Liver (tissue), 8 donors: ENCODE measurements at regions not wholly inside any gene's neighbourhood (a gene's known extent, or its start where the extent isn't known, plus 50 kb on each side); places are given as distances from the start of the nearest gene placed in this dataset.

Experiments
- DNase-seq: peaks from one replicate; pipeline ENCODE4 v3.0.0-alpha.2; 2017; ENCODE audit warnings: low spot score
- H3K27ac ChIP-seq, 2 donors: one replicate each; pipeline ENCODE4 v1.7.0; 2013; ENCODE audit warnings: inconsistent platforms in 2 of 2, low read length in 2 of 2, control low read depth in 1 of 2, low read depth in 1 of 2, mild to moderate bottlenecking in 1 of 2
- H3K27me3 ChIP-seq, 4 donors: one replicate each; pipeline versions ENCODE4 v1.6.1 to v1.7.0; 2013; ENCODE audit warnings: low read length in 3 of 4, inconsistent platforms in 1 of 4, mild to moderate bottlenecking in 1 of 4, moderate library complexity in 1 of 4; ENCODE audit not compliant: control insufficient read depth in 4 of 4, insufficient read depth in 4 of 4
- H3K36me3 ChIP-seq, 4 donors: one replicate each; pipeline versions ENCODE4 v1.6.1 to v1.7.0; 2013; ENCODE audit warnings: low read length in 3 of 4, mild to moderate bottlenecking in 3 of 4, low read depth in 1 of 4, moderate library complexity in 1 of 4; ENCODE audit not compliant: control insufficient read depth in 4 of 4, insufficient read depth in 3 of 4
- H3K4me1 ChIP-seq, 4 donors: one replicate each; pipeline versions ENCODE4 v1.6.1 to v1.7.0; 2013; ENCODE audit warnings: low read length in 3 of 4, mild to moderate bottlenecking in 3 of 4, moderate library complexity in 1 of 4; ENCODE audit not compliant: control insufficient read depth in 4 of 4, insufficient read depth in 4 of 4
- H3K4me3 ChIP-seq, 3 donors: one replicate each; pipeline versions ENCODE4 v1.6.1 to v1.7.0; 2013; ENCODE audit warnings: low read length in 3 of 3, control low read depth in 1 of 3, low read depth in 1 of 3, mild to moderate bottlenecking in 1 of 3
- H3K9ac ChIP-seq, 2 donors: one replicate each; pipeline ENCODE4 v1.7.0; 2013; ENCODE audit warnings: low read length in 2 of 2, mild to moderate bottlenecking in 2 of 2, moderate library complexity in 2 of 2, control low read depth in 1 of 2, low read depth in 1 of 2
- H3K9me3 ChIP-seq, 4 donors: one replicate each; pipeline versions ENCODE4 v1.6.1 to v1.7.0; 2013; ENCODE audit warnings: low read length in 3 of 4; ENCODE audit not compliant: control insufficient read depth in 4 of 4
- EGR1 ChIP-seq, 2 donors: IDR thresholded peaks; 2 replicates each; pipeline ENCODE4 v1.6.1; 2016 to 2018; ENCODE audit warnings: antibody characterized with exemption in 2 of 2, low read depth in 2 of 2
- FOXA1 ChIP-seq: IDR thresholded peaks from 2 replicates; pipeline ENCODE4 v1.6.1; 2016; ENCODE audit warnings: antibody characterized with exemption
- FOXA2 ChIP-seq: IDR thresholded peaks from 2 replicates; pipeline ENCODE4 v1.6.1; 2016; ENCODE audit warnings: antibody characterized with exemption
- GABPA ChIP-seq, 2 donors: IDR thresholded peaks in 1 of 2; conservative IDR thresholded peaks in 1 of 2; 2 replicates each; pipeline ENCODE4 v1.6.1; 2016; ENCODE audit warnings: antibody characterized with exemption in 2 of 2, mild to moderate bottlenecking in 1 of 2, moderate library complexity in 1 of 2
- HNF4A ChIP-seq, 2 donors: conservative IDR thresholded peaks; 2 replicates each; pipeline ENCODE4 v1.6.1; 2016; ENCODE audit warnings: antibody characterized with exemption in 2 of 2, mild to moderate bottlenecking in 2 of 2
- HNF4G ChIP-seq: IDR thresholded peaks from 2 replicates; pipeline ENCODE4 v1.6.1; 2016; ENCODE audit warnings: antibody characterized with exemption
- JUND ChIP-seq, 2 donors: IDR thresholded peaks; 2 replicates each; pipeline ENCODE4 v1.6.1; 2016; ENCODE audit warnings: antibody characterized with exemption in 2 of 2
- NR2F2 ChIP-seq: IDR thresholded peaks from 2 replicates; pipeline ENCODE4 v1.6.1; 2016; ENCODE audit warnings: antibody characterized with exemption
- RAD21 ChIP-seq, 2 donors: IDR thresholded peaks; 2 replicates each; pipeline ENCODE4 v1.6.1; 2016; ENCODE audit warnings: antibody characterized with exemption in 2 of 2, mild to moderate bottlenecking in 2 of 2
- SP1 ChIP-seq: IDR thresholded peaks from 2 replicates; pipeline ENCODE4 v1.6.1; 2018; ENCODE audit warnings: antibody characterized with exemption, mild to moderate bottlenecking
- TAF1 ChIP-seq: conservative IDR thresholded peaks from 2 replicates; pipeline ENCODE4 v1.6.1; 2016; ENCODE audit warnings: antibody characterized with exemption, mild to moderate bottlenecking
- YY1 ChIP-seq: IDR thresholded peaks from 2 replicates; pipeline ENCODE4 v1.6.1; 2016; ENCODE audit warnings: antibody characterized with exemption, mild to moderate bottlenecking
- WGBS: extraction: QIAGEN DNeasy Blood & Tissue Kit; methylation state at CpG from one replicate; pipeline ENCODE4 v1.1.7; 2013; 5-methylcytosine and 5-hydroxymethylcytosine counted together
- TF ChIP-seq, protein P1 (sequence below): IDR thresholded peaks from 2 replicates; pipeline ENCODE4 v1.6.1; 2016; ENCODE audit warnings: antibody characterized with exemption
- TF ChIP-seq, protein P2 (sequence below): IDR thresholded peaks from 2 replicates; pipeline ENCODE4 v1.6.1; 2016; ENCODE audit warnings: antibody characterized with exemption
- TF ChIP-seq, protein P3 (sequence below): IDR thresholded peaks from 2 replicates; pipeline ENCODE4 v1.6.1; 2016; ENCODE audit warnings: antibody characterized with exemption
- TF ChIP-seq, protein P4 (sequence below): fragments of 150-350 bp; IDR thresholded peaks from 2 replicates; pipeline ENCODE4 v1.5.1; 2017; ENCODE audit warnings: improper control_type of control experiment, low read depth, low read length; ENCODE audit not compliant: missing input control
- TF ChIP-seq, protein P5 (sequence below): IDR thresholded peaks from 2 replicates; pipeline ENCODE4 v1.6.1; 2016; ENCODE audit warnings: antibody characterized with exemption, mild to moderate bottlenecking
- donor health status: healthy.
- donor health status: healthy.
- donor health status: healthy.
- donor health status: healthy.
- donor health status: healthy.

DNA sequence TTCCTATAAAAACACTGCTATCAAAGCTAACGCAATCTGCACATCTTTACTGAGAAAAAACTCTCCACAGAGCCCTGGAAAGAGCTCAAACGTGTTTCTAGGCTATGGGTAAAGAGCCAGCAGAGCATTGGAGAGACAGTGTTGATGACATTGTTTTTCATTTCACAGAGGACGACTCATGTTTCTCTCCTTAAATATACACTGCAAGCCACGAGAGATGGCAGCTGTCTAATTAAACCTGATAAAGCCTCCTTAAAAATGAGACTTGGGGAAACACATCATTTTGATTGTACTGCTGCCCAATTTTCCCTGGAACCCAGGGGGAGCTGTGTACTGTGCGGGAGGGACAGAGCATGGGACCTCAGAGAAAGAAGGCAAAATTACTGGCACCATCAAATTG is 294.3 kb upstream of the SETBP1 start:
- H3K9me3 ChIP-seq, result no peaks in the 10 kb centered on the region
- H3K27me3 ChIP-seq, result no peaks in the 10 kb centered on the region
- WGBS, result 56% methylated on average over 5 of the region's 5 CpGs
- H3K9ac ChIP-seq, result no peak overlapping the region
- no peak overlapping the region for H3K4me3 ChIP-seq
- TF ChIP-seq, protein P1, sequence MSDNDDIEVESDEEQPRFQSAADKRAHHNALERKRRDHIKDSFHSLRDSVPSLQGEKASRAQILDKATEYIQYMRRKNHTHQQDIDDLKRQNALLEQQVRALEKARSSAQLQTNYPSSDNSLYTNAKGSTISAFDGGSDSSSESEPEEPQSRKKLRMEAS, result no peak
- TF ChIP-seq GABPA (IDR thresholded peaks at IDR 0.05 in 1 of 2, conservative IDR thresholded peaks at IDR 0.05 in 1 of 2), result no peak
- TF ChIP-seq RAD21 (IDR thresholded peaks at IDR 0.05), result no peak
- TF ChIP-seq YY1, result no peak
- TF ChIP-seq, protein P2, sequence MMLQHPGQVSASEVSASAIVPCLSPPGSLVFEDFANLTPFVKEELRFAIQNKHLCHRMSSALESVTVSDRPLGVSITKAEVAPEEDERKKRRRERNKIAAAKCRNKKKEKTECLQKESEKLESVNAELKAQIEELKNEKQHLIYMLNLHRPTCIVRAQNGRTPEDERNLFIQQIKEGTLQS, result no peak
- H3K4me1 ChIP-seq, result no peaks in the 10 kb centered on the region
- no peak overlapping the region for H3K27ac ChIP-seq
- H3K36me3 ChIP-seq, result no peaks in the 10 kb centered on the region
- no peak for DNase-seq

DNA sequence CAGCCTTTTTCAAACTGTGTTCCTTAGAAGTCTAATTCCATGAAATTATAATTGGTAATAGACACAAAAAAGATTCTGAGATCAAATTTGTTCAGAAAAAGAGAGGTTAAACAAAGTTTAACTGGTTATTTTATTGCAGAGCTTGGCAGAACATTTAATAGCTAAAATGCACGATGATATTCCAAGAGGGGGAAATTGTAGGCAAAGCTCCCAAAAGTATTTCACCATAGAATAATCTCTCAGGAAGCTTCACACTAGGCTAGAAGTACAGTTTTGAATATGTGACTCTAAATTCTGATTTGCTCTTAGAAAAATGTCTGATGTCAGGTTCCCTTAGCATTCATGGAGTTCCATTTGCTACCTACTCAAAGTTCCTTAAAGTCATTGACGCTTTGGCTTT is 292.4 kb upstream of the SETBP1 start:
- H3K9me3 ChIP-seq, result no peaks in the 10 kb centered on the region
- no peak for DNase-seq
- no peak overlapping the region for H3K9ac ChIP-seq
- no peak overlapping the region for H3K27ac ChIP-seq
- no peaks in the 10 kb centered on the region for H3K36me3 ChIP-seq
- no peaks in the 10 kb centered on the region for H3K27me3 ChIP-seq
- TF ChIP-seq, protein P3, sequence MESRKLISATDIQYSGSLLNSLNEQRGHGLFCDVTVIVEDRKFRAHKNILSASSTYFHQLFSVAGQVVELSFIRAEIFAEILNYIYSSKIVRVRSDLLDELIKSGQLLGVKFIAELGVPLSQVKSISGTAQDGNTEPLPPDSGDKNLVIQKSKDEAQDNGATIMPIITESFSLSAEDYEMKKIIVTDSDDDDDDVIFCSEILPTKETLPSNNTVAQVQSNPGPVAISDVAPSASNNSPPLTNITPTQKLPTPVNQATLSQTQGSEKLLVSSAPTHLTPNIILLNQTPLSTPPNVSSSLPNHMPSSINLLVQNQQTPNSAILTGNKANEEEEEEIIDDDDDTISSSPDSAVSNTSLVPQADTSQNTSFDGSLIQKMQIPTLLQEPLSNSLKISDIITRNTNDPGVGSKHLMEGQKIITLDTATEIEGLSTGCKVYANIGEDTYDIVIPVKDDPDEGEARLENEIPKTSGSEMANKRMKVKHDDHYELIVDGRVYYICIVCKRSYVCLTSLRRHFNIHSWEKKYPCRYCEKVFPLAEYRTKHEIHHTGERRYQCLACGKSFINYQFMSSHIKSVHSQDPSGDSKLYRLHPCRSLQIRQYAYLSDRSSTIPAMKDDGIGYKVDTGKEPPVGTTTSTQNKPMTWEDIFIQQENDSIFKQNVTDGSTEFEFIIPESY, result no peak
- TF ChIP-seq SP1 (no peak), EGR1 (IDR thresholded peaks at IDR 0.05; ENCODE audit: low read depth in 2 of 2) (no peak), FOXA1 (no peak), FOXA2 (no peak), GABPA (IDR thresholded peaks at IDR 0.05 in 1 of 2, conservative IDR thresholded peaks at IDR 0.05 in 1 of 2) (no peak), NR2F2 (no peak), TAF1 (no peak), JUND (IDR thresholded peaks at IDR 0.05) (no peak), HNF4G (no peak), RAD21 (IDR thresholded peaks at IDR 0.05) (no peak), YY1 (no peak), HNF4A (conservative IDR thresholded peaks at IDR 0.05) (no peak)
- TF ChIP-seq, protein P4, sequence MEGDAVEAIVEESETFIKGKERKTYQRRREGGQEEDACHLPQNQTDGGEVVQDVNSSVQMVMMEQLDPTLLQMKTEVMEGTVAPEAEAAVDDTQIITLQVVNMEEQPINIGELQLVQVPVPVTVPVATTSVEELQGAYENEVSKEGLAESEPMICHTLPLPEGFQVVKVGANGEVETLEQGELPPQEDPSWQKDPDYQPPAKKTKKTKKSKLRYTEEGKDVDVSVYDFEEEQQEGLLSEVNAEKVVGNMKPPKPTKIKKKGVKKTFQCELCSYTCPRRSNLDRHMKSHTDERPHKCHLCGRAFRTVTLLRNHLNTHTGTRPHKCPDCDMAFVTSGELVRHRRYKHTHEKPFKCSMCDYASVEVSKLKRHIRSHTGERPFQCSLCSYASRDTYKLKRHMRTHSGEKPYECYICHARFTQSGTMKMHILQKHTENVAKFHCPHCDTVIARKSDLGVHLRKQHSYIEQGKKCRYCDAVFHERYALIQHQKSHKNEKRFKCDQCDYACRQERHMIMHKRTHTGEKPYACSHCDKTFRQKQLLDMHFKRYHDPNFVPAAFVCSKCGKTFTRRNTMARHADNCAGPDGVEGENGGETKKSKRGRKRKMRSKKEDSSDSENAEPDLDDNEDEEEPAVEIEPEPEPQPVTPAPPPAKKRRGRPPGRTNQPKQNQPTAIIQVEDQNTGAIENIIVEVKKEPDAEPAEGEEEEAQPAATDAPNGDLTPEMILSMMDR, result no peak
- TF ChIP-seq, protein P5, sequence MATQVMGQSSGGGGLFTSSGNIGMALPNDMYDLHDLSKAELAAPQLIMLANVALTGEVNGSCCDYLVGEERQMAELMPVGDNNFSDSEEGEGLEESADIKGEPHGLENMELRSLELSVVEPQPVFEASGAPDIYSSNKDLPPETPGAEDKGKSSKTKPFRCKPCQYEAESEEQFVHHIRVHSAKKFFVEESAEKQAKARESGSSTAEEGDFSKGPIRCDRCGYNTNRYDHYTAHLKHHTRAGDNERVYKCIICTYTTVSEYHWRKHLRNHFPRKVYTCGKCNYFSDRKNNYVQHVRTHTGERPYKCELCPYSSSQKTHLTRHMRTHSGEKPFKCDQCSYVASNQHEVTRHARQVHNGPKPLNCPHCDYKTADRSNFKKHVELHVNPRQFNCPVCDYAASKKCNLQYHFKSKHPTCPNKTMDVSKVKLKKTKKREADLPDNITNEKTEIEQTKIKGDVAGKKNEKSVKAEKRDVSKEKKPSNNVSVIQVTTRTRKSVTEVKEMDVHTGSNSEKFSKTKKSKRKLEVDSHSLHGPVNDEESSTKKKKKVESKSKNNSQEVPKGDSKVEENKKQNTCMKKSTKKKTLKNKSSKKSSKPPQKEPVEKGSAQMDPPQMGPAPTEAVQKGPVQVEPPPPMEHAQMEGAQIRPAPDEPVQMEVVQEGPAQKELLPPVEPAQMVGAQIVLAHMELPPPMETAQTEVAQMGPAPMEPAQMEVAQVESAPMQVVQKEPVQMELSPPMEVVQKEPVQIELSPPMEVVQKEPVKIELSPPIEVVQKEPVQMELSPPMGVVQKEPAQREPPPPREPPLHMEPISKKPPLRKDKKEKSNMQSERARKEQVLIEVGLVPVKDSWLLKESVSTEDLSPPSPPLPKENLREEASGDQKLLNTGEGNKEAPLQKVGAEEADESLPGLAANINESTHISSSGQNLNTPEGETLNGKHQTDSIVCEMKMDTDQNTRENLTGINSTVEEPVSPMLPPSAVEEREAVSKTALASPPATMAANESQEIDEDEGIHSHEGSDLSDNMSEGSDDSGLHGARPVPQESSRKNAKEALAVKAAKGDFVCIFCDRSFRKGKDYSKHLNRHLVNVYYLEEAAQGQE, result no peak
- TF ChIP-seq, protein P2, result no peak
- TF ChIP-seq, protein P1, result no peak
- 84% methylated on average over 2 of the region's 2 CpGs for WGBS
- H3K4me3 ChIP-seq, result no peak overlapping the region
- no peaks in the 10 kb centered on the region for H3K4me1 ChIP-seq
